IPS DF 4.7 (cell line): ENCODE measurements at regions not wholly inside any gene's neighbourhood (a gene's known extent, or its start where the extent isn't known, plus 50 kb on each side); places are given as distances from the start of the nearest gene placed in this dataset.

Source experiments
- DNase-seq: peaks from one replicate; pipeline ENCODE4 v3.0.0-alpha.2; 2013; ENCODE audit warnings: low spot score; ENCODE audit errors: extremely low read depth

DNA sequence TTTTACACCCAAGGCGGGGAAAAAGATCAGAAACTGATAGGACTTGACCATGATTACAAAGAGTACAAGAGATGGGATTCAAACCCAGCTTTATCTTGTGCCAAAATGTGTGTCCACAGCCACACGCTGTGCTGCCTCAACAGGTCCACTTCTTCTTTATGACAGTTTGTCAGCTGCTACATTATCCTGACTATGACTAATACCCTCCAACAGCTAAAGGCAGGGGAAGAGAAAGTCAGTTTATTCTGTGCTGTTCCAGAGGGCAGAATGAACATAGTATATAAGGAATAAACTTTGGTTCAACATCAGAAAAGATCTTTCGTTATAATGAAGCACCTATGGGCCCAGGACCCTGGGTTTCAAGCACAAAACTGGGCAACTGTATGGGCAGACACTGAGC is 668.2 kb upstream of the TENM4 start:
- no peak for DNase-seq

DNA sequence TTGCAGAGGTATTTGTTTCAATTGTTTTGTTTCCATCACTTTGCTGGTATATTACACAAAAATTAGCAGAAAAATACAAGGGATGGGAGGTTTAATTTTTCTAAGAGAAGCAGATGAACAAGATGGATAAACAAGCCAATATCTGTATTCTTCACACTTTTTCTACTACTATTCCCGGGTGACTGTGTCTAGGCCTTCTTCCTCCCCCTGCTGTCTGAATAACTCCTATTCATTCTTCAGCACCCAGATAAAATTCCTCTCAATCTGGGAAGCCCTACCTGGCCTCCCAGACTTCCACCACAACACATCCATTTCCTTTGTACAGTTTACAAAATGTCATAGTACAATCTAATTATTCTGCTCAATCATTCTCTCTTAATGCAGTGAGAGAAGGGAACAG is 666.6 kb upstream of the TENM4 start:
- DNase-seq = no peak

DNA sequence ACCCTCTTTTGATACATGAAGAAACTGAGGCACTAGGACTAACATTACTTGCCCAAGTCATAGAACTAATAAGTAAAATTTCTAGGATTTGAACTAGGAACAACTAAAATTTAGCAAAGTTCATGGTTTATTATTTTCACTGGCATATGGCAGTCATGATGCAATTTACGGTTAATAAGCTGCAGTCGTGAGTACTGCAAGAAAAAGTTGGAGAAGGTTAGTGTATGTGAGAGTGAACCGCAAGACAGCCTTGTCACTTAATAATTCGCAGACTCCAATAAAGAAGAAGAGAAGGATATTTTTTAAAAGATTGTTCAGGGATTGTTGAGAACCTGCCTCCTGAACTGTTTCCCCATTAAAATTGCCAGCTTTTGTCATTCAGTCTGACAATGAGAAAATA is 663.4 kb upstream of the TENM4 start:
- no peak for DNase-seq

DNA sequence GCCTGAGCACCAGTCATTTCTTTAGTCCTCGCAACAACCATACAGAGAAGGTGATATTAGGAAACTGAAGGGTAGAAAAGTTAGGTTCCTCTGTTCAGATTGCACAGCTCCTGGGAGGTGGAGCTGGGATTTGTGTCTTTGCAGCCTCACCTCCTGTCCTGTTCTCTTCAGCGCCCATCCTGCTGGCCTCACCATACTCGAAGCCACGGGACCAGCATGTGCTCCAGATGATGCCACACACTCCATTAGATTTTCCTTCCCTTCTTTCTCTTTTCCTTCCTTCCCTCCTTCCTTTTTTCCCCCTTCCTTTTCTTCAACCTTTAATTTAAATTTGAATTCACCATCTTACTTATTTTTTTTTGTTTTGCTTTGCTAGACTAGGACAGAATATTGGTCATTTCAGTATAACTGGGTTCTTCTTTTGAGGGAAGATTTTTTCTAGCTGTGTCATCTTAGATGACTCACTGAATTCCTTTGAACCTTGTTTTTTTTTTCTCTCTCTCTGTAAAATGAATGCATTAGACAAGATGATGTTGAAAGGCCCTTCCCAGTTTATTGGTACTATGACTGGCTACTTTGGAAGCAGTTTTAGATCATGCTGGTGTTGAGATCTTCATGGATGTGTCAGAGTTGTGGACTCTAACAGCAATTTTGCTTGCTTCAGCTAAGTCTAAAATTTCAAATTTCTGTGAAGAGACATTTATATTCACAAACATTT is 662.5 kb upstream of the TENM4 start:
- no peak for DNase-seq

DNA sequence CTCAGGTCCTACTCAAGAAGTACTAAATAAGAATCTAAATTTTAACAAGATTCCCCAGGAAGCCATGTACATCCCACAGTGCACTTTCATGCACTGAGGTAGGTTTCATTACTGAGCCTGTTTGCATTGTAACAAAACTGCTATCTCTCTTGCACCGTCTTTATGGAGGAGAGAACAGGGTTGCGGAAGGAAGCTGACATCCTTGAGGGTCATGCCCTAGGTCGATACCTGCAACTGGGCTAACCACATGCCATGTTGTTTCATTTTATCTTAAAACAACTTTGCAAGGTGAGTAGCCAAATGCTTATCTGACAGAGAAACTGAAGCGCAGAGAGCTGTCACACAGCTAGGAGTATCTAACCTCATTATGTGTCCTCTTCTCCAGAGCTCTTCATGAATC is 656.3 kb upstream of the TENM4 start:
- no peak for DNase-seq

DNA sequence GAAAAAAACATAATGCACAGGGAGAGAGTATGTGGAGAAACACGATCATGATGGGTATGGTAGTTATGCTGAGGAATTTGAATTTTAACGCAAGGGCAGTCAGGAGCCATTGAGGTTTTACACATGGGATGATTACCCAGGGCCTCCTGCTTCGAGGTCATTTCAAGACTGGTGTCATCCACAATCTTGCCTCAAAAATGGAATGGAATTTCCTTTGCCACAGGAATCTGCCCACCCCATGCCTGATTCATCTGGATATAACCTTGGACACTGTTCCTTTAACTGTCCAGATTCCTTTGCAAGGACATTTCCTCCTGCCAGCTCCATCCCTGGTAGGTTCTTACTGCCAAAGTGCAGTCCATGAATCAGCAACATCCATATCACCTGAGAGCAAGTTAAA is 655.9 kb upstream of the TENM4 start:
- DNase-seq = no peak

DNA sequence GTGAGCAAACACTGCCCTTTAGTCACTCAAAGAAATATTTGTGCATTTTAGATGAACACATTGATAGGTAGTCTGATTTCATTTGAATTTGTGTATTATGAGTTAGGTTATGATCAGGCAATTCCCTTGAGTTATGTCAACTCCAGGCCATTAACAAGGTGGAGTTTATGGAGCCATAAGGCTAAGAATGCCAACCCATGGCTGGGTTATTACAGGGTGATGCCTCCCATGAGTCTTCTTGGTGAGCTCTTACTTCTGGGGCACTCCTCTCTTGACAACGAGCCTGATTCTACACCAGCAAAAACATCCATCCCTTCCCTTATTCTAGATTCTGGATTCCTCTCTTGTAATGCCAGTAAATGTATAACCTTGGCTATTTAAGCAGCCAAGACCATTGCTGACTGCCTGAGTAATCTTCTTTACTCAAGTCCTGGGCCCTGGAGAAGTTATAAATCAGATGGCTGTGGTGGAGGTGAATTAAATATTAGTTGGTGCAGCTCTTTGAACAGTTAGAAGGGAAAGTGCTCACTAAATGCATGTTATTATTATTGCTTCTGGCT is 645.7 kb upstream of the TENM4 start:
- DNase-seq = no peak

DNA sequence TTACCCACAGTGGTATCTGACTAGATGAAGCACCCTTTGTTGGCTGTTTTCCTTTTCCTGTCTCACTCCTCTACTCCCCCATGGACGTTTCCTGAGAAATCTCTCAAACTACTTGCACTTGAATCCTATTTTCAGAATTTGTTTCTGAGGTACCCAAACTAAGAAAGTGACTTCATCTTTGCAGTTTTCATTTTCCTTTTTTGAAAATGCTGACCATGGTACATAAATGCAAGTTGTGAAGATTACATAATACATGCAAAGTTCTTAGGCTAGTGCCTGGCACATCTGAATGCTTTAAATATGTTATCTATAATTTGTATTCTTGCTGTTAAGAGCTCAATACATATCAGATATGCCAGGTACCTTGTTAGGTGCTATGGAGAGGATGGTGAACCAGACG is 644.7 kb upstream of the TENM4 start:
- DNase-seq = no peak

DNA sequence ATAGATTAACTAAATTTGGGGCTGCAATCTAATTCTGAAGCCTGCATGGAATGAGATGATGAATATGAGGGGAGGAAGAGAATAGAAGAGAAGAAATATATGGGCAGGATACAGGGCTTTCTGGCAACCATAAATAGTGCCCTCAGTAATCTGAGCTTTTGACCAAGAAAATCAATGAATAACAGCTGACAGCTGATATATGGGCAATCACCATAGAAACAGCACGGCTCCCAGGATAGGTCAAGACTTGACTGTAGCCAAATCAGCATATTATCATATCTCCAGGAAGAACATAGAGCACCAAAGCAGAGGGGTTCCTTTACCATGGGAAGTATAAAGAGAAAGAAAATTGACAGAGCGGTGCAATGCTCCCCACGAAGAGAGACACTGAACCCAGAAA is 643.8 kb upstream of the TENM4 start:
- no peak for DNase-seq

DNA sequence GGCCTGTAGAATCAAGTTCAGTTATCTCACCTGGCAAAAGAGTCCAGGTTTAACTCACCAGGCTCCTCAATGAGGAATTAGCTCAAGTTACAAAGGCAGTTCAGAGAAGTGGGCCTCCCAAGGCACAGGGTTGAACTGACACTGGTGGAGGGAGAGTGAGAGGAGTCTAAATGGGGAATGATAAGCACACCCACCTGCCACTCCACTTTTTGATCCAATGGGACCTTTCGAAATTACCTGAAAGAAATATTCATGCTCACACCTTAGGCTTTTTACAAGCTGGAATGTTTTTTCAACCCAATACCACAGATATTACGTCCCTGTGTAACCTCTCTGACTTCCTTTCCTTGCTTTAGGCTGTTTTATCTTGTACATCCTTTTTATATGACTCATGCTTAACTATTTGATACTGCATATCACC is 642.7 kb upstream of the TENM4 start:
- no peak for DNase-seq

DNA sequence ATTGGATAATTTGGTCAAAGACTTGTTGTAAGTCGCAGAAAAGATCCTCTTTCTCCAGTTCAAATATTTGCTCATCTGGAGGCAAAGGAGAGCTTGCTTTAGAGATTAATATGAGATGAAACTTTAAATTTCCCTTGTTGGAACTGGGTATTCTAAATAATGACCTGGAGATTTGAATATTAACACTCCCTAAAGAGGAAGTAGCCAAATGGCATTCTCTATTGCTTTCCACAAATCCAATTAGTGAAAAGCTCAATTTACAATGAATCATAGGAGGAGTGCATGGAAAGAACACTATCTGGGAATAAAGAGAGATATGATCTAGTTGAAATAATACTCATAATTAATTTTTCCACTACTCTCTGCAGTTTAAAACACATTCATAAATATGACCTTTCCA is 641.6 kb upstream of the TENM4 start:
- no peak for DNase-seq

DNA sequence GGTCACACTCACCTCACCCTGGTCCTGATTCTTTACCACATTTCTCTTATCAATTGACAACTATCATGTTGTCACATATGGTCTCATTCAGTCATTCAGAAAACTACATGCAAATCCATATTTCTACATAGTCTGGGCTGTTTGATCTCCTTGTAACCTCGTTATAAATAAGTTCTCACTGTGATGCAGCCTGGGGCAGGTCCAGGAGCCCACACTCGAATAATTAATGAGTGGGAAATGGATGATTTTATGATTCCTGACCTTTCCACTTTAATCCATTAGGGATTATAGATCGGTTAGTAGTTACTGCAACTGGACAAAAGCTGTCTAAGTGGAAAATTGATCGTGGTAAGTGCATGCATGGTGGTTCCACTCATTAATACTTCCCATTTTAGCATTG is 636.3 kb upstream of the TENM4 start:
- DNase-seq = no peak

GRCh38 chr11:80074837-80075236 is 634.0 kb upstream of the TENM4 start:
- DNase-seq = no peak

DNA sequence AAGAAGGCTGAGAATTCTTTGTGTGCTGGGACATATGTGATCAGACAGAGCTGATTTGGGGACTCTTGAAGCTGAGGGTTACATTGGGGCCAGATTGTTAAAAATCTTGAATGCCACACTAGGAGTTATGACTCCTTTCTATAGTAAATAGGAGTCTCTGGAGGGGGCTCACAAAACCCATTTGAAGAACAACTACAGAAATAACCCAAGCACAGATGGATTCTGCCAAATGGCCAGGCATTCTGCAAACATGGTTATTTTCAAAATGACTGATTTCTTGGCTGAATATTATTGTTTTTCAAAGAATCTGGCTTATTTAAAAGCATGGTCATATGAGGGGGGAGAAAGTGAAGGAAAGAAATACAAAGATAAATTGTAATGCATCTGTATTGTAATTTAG is 625.5 kb upstream of the TENM4 start:
- no peak for DNase-seq

- DNase-seq = no peak
Measured at GRCh38 chr11:80065086-80065485, 624.3 kb upstream of the TENM4 start.

- no peak for DNase-seq
Measured at GRCh38 chr11:80061056-80061455, 620.2 kb upstream of the TENM4 start.

GRCh38 chr11:80054582-80055165 is 613.8 kb upstream of the TENM4 start:
- DNase-seq = no peak

- DNase-seq = no peak
Measured at GRCh38 chr11:80048513-80048912, 607.7 kb upstream of the TENM4 start.

DNA sequence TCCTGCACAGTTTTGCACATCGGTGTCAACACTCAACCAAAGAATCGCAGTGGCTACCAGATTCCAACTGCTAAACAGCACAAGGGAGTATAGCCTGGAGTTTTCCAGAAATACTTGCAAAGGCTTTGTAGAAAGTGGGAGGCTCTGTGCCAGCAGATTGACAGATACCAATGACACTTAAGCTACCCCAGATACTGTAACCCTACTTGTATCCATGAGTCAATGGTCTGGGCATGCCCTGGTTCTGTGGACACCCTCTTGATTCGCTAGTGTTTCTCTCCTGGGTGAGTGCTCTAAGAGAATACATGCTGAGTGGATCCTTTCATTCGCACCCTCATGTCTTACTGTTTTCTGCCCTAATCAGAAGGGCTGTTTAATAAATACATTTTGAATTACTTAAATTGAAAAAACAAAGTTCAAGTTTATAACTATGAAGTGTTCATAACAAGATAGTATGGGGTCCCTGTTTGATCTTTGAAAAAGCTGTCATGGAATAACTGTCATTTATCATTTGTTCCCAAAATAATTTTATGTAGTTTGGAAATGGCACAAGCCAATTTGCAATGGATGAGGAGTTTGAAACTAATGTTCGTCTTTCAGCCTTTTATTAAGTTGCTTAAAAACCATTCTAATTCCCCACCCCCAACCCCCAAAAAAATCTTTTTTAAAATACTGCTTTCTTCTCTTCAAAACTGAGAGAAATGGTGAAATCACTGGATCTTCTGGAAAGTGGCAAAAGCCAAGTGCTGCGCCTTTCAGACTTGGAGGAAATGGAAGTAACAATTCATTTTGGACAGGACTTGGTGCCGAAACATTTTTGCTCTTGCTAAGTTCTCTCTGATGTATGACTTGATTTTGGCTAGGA is 600.5 kb upstream of the TENM4 start:
- no peak for DNase-seq

DNA sequence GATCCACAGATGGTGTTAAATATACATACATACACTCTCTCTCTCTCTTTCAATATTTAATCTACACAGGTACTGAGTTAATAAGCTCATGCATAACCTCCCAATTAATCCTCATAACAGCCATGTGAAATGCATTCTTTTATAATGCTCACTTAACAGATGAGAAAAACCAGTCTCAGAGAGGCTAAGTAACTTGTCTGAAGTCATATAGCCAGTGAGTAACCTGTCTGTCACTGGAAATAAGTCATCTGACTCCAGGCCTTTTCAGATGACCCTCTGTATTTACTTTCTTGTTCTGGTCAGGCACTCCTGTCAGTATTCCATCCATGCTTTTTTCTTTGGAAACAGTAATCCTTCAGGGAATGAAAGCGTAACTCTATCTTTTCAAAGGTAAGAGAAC is 594.0 kb upstream of the TENM4 start:
- DNase-seq = no peak

- no peak for DNase-seq
Measured at GRCh38 chr11:80031014-80031600, 590.3 kb upstream of the TENM4 start.

DNA sequence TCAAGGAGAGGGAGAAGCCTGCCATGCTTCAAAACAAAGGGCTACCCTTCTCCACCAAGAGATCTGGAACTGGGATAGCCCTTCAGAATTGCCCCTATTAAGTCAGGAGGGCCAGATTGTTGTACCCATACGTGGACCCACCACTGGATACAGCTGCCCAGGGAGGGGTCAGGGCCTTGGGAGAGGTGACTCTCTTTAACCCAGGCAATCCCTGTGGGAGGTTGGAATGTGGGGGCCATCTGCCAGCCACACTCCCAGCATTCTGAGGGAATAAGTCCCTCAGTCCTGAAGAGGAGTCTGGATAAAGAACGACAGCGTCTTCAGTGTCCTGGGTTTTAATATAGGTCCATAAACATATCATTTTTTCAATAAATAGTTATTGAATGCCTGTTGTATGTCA is 588.2 kb upstream of the TENM4 start:
- no peak for DNase-seq
